Right lobe of liver (tissue), 6 donors: ENCODE measurements at regions not wholly inside any gene's neighbourhood (a gene's known extent, or its start where the extent isn't known, plus 50 kb on each side); places are given as distances from the start of the nearest gene placed in this dataset.
A peak's percentile ranks its signal among the peaks of the same experiment; 100 is the strongest.

Experiments used
- ATAC-seq, 4 donors: fragments of 200-7000 bp; cut with Tn5 transposase; one replicate each; pipeline ENCODE4 v1.9.1; 2020; ENCODE audit warnings: mild to moderate bottlenecking in 4 of 4, moderate library complexity in 4 of 4
- DNase-seq, 3 donors: peaks; one replicate each; pipeline ENCODE4 v3.0.0-alpha.2; 2020
- H3K27ac ChIP-seq, 3 donors: fragments of 200-600 bp; one replicate each; pipeline ENCODE4 v1.8.0; 2022
- H3K27me3 ChIP-seq, 2 donors: fragments of 200-600 bp; one replicate each; pipeline ENCODE4 v1.8.0; 2022
- H3K36me3 ChIP-seq, 4 donors: fragments of 200-600 bp; sonication (generic) in 1 of 4; one replicate each; pipeline versions ENCODE4 v1.5.1 to v1.8.0; 2017 to 2022; ENCODE audit warnings: control low read depth in 1 of 4
- H3K4me1 ChIP-seq, 4 donors: fragments of 200-600 bp; sonication (generic) in 1 of 4; one replicate each; pipeline versions ENCODE4 v1.5.1 to v1.8.0; 2017 to 2022; ENCODE audit warnings: control low read depth in 1 of 4
- H3K4me3 ChIP-seq, 3 donors: fragments of 200-600 bp; one replicate each; pipeline ENCODE4 v1.8.0; 2022
- H3K9me3 ChIP-seq, 4 donors: fragments of 200-600 bp; sonication (generic) in 1 of 4; one replicate each; pipeline versions ENCODE4 v1.5.1 to v1.8.0; 2017 to 2022; ENCODE audit warnings: control low read depth in 1 of 4
- POLR2A ChIP-seq: fragments of 450-650 bp; IDR thresholded peaks from one replicate; pipeline ENCODE4 v1.6.1; 2017; ENCODE audit warnings: antibody characterized with exemption, mild to moderate bottlenecking
- WGBS: methylation state at CpG from one replicate; pipeline ENCODE4 v1.1.6; 2018; ENCODE audit warnings: low coverage, low lambda C conversion rate; ENCODE audit not compliant: insufficient coverage; ENCODE audit errors: missing lambda C conversion rate; 5-methylcytosine and 5-hydroxymethylcytosine counted together
- intact Hi-C, 2 donors: fragments of 100-400 bp; cut with DNase I; formaldehyde crosslinking; loops; one replicate each; pipeline versions ENCODE4 v1.11.2 to v1.14.1; 2022
- TF ChIP-seq, protein P1 (sequence below), 4 donors: fragments of 200-600 bp in 3 of 4; fragments of 450-650 bp in 1 of 4; IDR thresholded peaks; one replicate each; pipeline versions ENCODE4 v1.5.1 to v1.8.0; 2016 to 2022; ENCODE audit warnings: antibody characterized with exemption in 4 of 4, mild to moderate bottlenecking in 2 of 4
- donor health status: DM: no; HTN: yes; CAD: no.
- donor health status: DM: no; HTN: no; CAD: no.
- donor health status: DM: no; HTN: no; CAD: no.
- donor health status: DM: no; HTN: yes; CAD: no.
- donor health status: DM: no; HTN: yes; CAD: no.

DNA sequence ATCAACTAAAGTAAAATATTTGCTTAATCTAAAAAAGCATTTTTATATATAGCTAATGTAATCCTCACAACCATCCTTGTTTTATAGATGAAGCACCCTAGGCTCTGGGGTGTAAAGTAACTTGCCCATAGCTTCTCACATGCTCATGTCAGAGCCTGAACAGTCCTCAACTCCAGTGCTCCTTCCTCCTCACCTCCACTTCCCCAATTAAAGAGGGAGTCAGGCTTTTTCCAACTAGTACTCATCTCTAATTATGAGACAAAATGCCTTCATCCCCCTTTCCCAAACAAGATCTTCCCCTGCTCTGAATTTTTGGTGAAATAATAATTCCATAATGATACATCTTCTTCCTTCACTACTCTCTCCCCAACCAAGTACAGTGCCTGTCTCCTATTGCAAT, 290.8 kb upstream of the PRDM1 start:
- no peaks in the 10 kb centered on the region for H3K9me3 ChIP-seq
- H3K4me1 ChIP-seq: peaks cover 0 to 80% (median 31%) of the 10 kb centered on the region in 4 donors
- H3K4me3 ChIP-seq: no peak overlapping the region
- intact Hi-C loops: no loop called here
- ATAC-seq (no peak), DNase-seq (no peak)
- peak overlapping the region in 2 of 3 donors; percentile 93 to 95 for H3K27ac ChIP-seq
- no peaks in the 10 kb centered on the region for H3K36me3 ChIP-seq
- no peaks in the 10 kb centered on the region for H3K27me3 ChIP-seq
- TF ChIP-seq, protein P1, sequence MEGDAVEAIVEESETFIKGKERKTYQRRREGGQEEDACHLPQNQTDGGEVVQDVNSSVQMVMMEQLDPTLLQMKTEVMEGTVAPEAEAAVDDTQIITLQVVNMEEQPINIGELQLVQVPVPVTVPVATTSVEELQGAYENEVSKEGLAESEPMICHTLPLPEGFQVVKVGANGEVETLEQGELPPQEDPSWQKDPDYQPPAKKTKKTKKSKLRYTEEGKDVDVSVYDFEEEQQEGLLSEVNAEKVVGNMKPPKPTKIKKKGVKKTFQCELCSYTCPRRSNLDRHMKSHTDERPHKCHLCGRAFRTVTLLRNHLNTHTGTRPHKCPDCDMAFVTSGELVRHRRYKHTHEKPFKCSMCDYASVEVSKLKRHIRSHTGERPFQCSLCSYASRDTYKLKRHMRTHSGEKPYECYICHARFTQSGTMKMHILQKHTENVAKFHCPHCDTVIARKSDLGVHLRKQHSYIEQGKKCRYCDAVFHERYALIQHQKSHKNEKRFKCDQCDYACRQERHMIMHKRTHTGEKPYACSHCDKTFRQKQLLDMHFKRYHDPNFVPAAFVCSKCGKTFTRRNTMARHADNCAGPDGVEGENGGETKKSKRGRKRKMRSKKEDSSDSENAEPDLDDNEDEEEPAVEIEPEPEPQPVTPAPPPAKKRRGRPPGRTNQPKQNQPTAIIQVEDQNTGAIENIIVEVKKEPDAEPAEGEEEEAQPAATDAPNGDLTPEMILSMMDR (IDR thresholded peaks at IDR 0.05): no peak
- no peak for TF ChIP-seq POLR2A

DNA sequence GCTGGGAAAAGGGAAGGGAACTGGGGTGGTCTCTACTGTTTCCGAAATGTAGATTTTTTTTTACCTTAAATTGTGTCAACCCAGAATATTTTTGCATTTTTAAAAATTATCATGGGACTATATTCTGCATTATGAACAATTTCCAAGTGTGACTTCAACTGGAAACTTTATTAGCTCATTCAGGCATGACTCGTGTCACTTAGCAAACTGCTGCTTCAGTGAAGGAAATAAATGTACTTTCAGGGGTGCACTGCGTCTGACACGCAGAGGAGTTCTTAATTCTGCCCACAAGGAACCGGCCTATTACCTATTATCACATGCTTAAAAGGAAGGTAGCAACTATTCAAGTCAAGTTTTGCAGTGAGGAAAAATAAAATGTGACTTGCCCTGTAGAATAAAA, 291.3 kb upstream of the PRDM1 start:
- no peaks in the 10 kb centered on the region for H3K27me3 ChIP-seq
- peaks cover 0 to 80% (median 31%) of the 10 kb centered on the region in 4 donors for H3K4me1 ChIP-seq
- no peak for DNase-seq
- no peaks in the 10 kb centered on the region for H3K9me3 ChIP-seq
- H3K36me3 ChIP-seq: no peaks in the 10 kb centered on the region
- intact Hi-C loops: no loop called here
- H3K4me3 ChIP-seq: no peak overlapping the region
- no peak for ATAC-seq
- peak overlapping the region in 2 of 3 donors; percentile 93 to 95 for H3K27ac ChIP-seq
- TF ChIP-seq, protein P1 (IDR thresholded peaks at IDR 0.05): no peak
- TF ChIP-seq POLR2A: no peak
- WGBS: 56% methylated on average over 4 of the region's 5 CpGs

GRCh38 chr6:105794239-105794638, 291.9 kb upstream of the PRDM1 start:
- peaks cover 0 to 76% (median 28%) of the 10 kb centered on the region in 4 donors for H3K4me1 ChIP-seq
- DNase-seq: peak; percentile 76 to 94 (median 90)
- H3K27me3 ChIP-seq: no peaks in the 10 kb centered on the region
- intact Hi-C loops: no loop called here
- no peaks in the 10 kb centered on the region for H3K36me3 ChIP-seq
- peak overlapping the region; percentile 67 to 95 (median 93) for H3K27ac ChIP-seq
- TF ChIP-seq POLR2A: no peak
- TF ChIP-seq, protein P1 (IDR thresholded peaks at IDR 0.05): no peak
- 5% methylated on average over 3 of the region's 5 CpGs for WGBS
- no peak overlapping the region for H3K4me3 ChIP-seq
- ATAC-seq: peak; percentile 63 to 88 (median 76)
- no peaks in the 10 kb centered on the region for H3K9me3 ChIP-seq

GRCh38 chr6:105793130-105793529, 293.0 kb upstream of the PRDM1 start:
- Histone ChIP-seq H3K27ac (peak overlapping the region; percentile 67 to 95 (median 93)), H3K27me3 (no peaks in the 10 kb centered on the region), H3K9me3 (no peaks in the 10 kb centered on the region), H3K4me1 (peaks cover 0 to 65% (median 25%) of the 10 kb centered on the region in 4 donors), H3K36me3 (no peaks in the 10 kb centered on the region), H3K4me3 (no peak overlapping the region)
- WGBS: 9% methylated on average over 4 of the region's 4 CpGs
- ATAC-seq (peak; percentile 61 to 78 (median 64)), DNase-seq (peak in 2 of 3 donors; percentile 62 to 73)
- no peak for TF ChIP-seq POLR2A
- TF ChIP-seq, protein P1 (IDR thresholded peaks at IDR 0.05): peak; percentile 41 to 55 (median 44)
- intact Hi-C loops: no loop called here
